T47D (cell line): ENCODE measurements at regions not wholly inside any gene's neighbourhood (a gene's known extent, or its start where the extent isn't known, plus 50 kb on each side); places are given as distances from the start of the nearest gene placed in this dataset.
"Not testable (repeated sequence)": the region's sequence is repeated elsewhere in the genome, so short reads cannot be mapped to it uniquely, and the experiment has no call there.

Source experiments
- DNase-seq, 2 experiments: peaks; one replicate each; pipeline versions ENCODE4 v3.0.0 to v3.0.0-alpha.2; 2011 to 2012; ENCODE audit warnings: low read depth in 1 of 2, low spot score in 1 of 2
- JUND ChIP-seq: IDR thresholded peaks from 2 replicates; pipeline ENCODE4 v1.6.1; 2012; ENCODE audit warnings: low read depth
- in situ Hi-C: cut with HindIII; loops from 2 replicates; pipeline ENCODE4 v1.10.0; 2016; ENCODE audit warnings: low sequenced_read_pairs, low pct_unique_long_range_greater_than_20kb

DNA sequence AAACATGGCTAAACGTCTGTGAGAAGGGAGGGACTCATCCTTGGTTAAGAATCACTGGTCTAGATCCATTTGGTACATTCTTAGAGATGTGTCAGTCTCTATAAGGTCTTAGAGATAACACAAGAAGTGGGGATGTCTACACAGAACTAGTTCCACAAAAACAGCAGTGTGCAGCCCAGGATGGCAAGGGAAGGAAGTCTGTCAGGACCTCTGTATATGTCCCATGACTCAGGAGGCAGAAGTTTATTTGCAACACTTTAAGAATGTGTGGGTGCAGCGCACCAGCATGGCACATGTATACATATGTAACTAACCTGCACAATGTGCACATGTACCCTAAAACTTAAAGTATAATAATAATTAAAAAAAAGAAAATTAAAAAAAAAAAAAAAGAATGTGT is 548.5 kb upstream of the SOX9 start:
- no peak for TF ChIP-seq JUND
- DNase-seq: no peak
- in situ Hi-C loops: no loop called here

DNA sequence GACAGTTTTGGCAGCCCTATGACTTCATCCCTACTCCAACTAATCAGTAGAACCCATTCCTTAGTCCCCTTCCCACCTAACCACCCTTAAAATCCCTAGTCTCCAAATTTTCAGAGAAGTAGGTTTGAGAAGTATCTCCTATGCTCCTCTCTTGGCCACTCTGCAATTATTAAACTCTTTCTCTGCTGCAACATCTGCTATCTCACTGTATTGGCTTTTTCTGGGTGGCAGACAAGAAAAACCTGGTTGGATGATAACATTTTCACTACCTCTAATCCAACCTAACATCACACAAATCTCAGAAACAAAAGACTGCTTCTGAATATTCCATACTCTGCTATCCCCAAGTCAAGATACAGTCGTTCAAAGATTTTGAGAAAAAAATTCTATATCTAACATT is 542.4 kb upstream of the SOX9 start:
- TF ChIP-seq JUND: no peak
- in situ Hi-C loops: no loop called here
- no peak for DNase-seq

- in situ Hi-C loops: no loop called here
- no peak for TF ChIP-seq JUND
Measured at GRCh38 chr17:71580220-71580619, 540.6 kb upstream of the SOX9 start.

GRCh38 chr17:71585540-71585939 is 535.3 kb upstream of the SOX9 start:
- DNase-seq: no peak
- in situ Hi-C loops: no loop called here
- no peak for TF ChIP-seq JUND

More at GRCh38 chr17:71580220-71580619, 540.6 kb upstream of the SOX9 start:
- DNase-seq: no peak

GRCh38 chr17:71592431-71592830 is 528.4 kb upstream of the SOX9 start:
- in situ Hi-C loops: no loop called here
- no peak for TF ChIP-seq JUND
- no peak for DNase-seq

DNA sequence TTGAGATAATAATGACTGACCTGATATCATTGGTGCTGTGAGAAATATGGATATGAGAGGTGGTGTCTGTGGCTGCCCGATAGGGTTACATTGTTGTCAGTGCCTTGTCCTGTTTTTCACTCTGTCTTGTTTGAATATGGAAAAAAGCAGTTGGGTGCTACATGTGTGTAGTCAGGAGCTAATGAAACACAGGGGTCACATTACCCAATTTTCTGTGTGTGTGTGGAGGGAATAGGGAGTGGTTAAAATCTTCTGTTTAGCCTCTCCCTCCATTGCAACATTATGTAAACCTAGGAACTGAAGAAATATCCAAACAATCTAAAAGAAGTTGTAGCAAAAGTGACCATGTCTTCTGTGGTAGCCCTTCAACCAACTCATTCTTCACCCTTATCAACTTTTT is 527.7 kb upstream of the SOX9 start:
- no peak for DNase-seq
- in situ Hi-C loops: no loop called here
- TF ChIP-seq JUND: no peak

GRCh38 chr17:71599583-71599982 is 521.2 kb upstream of the SOX9 start:
- DNase-seq, in situ Hi-C loops: not testable (repeated sequence)

GRCh38 chr17:71600137-71600789 is 520.6 kb upstream of the SOX9 start:
- DNase-seq: no peak
- in situ Hi-C loops: no loop called here
- TF ChIP-seq JUND: no peak

GRCh38 chr17:71601894-71602504 is 518.8 kb upstream of the SOX9 start:
- in situ Hi-C loops: no loop called here
- no peak for DNase-seq
- TF ChIP-seq JUND: no peak

- no peak for TF ChIP-seq JUND
- DNase-seq: no peak
- in situ Hi-C loops: no loop called here
Measured at GRCh38 chr17:71613996-71614395, 506.8 kb upstream of the SOX9 start.

DNA sequence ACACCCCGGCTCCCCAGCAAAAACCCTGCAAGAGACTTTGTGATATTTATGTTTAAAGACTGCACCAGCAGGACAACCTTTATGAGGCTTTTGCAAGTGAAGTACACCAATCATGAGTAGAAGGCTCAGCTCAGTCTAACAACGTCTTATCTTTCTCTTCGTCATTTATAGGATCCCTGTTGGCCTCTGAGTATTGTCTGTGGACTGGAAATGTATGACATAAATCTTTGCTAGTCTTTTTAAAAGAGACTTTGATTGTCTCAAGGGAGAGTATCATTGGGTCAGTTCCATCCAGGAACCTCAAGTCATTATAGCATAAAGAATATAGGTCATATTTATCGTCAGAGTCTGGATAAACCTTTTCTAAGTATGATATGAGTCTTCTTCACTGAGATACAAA is 505.0 kb upstream of the SOX9 start:
- no peak for DNase-seq
- in situ Hi-C loops: no loop called here
- TF ChIP-seq JUND: no peak

DNA sequence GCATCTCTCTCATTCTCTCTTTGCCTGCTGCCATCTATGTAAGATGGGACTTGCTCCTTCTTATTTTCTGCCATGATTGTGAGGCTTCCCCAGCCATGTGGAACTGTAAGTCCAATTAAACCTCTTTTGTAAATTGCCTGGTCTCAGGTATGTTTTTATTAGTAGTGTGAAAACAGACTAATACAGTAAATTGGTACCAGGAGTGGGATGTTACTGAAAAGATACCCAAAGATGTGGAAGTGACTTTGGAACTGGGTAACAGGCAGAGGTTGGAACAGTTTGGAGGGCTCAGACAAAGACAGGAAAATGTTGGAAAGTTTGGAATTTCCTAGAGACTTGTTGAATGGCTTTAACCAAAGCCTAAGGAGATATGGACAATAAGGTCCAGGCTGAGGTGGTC is 503.1 kb upstream of the SOX9 start:
- in situ Hi-C loops, DNase-seq: not testable (repeated sequence)

GRCh38 chr17:71625330-71625729 is 495.5 kb upstream of the SOX9 start:
- no peak for DNase-seq
- in situ Hi-C loops: no loop called here
- TF ChIP-seq JUND: no peak

GRCh38 chr17:71628306-71628705 is 492.5 kb upstream of the SOX9 start:
- no peak for TF ChIP-seq JUND
- DNase-seq: no peak
- in situ Hi-C loops: no loop called here
